HG02798 (cell line): ENCODE measurements at regions not wholly inside any gene's neighbourhood (a gene's known extent, or its start where the extent isn't known, plus 50 kb on each side); places are given as distances from the start of the nearest gene placed in this dataset.

Experiments used
- ATAC-seq: cut with Tn5 transposase; IDR thresholded peaks from one replicate; pipeline ENCODE4 v1.9.1; 2021; ENCODE audit warnings: mild to moderate bottlenecking; ENCODE audit not compliant: unreplicated experiment, poor library complexity

DNA sequence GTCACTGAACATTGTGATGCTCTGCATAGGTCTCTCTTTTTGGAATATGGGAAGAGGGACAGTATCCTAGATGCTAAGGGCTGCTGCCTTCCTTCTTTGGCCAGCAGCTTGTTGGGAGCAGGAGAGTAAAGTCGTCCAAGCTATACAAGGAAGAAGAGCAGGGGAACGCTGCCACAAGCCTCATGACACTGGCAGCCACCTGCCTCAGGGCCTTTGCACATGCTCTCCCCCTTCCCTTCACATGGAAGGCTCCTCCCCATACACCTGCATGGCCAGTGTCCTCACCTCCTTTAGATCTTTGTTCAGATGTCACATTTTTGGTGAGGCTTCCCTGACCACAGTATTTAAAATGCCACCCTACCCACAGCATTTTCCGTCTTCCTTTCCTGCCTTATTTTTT is 78.1 kb upstream of the CRHR1 start:
- no peak for ATAC-seq

GRCh38 chr17:45708707-45709290 is 75.3 kb upstream of the CRHR1 start:
- ATAC-seq: no peak

GRCh38 chr17:45709728-45710288 is 74.3 kb upstream of the CRHR1 start:
- no peak for ATAC-seq

DNA sequence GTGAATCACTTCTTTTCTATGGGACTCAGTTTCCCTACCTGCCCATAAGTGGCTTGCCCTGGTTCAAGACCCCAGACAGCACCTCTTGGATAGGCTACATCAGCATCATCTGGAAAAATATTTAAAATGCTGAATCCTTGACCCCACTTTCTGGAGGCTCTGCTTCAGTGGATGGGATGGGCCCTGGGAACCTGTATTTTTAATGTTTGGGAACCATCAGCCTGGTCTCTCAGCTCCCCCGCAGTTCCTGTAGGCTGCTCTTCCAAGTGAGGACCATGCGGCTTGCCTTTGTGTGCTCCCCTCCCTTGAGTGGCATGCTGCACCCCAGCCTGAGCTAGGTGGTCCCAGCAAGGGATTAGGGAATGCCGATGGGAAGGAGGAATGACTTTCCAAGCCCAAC is 68.3 kb upstream of the CRHR1 start:
- no peak for ATAC-seq

DNA sequence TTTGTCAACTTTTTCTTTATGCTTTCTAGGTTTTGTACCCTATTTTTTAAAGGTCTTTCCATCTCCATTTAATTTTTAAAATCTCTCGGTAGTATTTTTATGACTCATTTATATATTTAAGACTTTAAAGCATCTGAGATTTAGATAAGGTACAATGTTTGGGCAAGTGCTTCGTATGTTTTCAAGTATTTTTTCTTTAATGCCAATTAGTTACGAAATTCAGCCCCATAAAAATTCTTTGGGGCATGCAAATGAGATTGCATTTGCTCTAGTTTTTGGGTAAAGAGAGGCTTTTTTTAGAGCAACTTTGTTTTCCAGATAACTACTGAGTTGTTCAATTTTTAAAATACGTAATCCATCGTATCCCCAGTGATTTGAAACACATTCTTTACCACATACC is 65.3 kb upstream of the CRHR1 start:
- no peak for ATAC-seq

GRCh38 chr17:45719335-45720071 is 64.6 kb upstream of the CRHR1 start:
- ATAC-seq: no peak

- ATAC-seq: no peak
Measured at GRCh38 chr17:45720386-45720785, 63.7 kb upstream of the CRHR1 start.

- ATAC-seq: no peak
Measured at GRCh38 chr17:45722161-45722560, 62.0 kb upstream of the CRHR1 start.

- no peak for ATAC-seq
Measured at GRCh38 chr17:45729294-45729907, 54.7 kb upstream of the CRHR1 start.

GRCh38 chr17:45730192-45730591 is 53.9 kb upstream of the CRHR1 start:
- no peak for ATAC-seq

GRCh38 chr17:45731459-45731858 is 52.7 kb upstream of the CRHR1 start:
- ATAC-seq: no peak

- ATAC-seq: no peak
Measured at GRCh38 chr17:45732926-45733505, 51.1 kb upstream of the CRHR1 start.

DNA sequence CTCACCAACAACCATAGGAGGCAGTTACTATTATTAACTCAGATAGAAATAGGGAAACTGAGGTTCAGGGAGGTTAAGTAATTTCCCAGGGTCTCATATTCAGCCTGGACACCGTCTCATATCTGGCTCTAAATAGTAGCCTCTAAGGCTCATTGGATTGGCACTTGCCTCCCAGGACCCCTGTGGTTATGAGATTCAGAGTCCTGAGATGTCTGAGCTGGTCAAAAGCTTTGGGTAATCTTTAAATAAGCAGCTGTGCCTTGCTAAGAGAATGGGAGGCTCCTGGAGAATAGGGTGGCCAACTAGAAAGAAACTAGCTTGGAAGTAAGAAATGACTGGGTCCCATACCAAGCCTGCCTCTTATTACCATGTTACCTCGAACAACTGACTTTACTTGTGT is 50.3 kb upstream of the CRHR1 start:
- no peak for ATAC-seq
